ENCODE measurements at regions not wholly inside any gene's neighbourhood (a gene's known extent, or its start where the extent isn't known, plus 50 kb on each side); places are given as distances from the start of the nearest gene placed in this dataset.
A peak's percentile ranks its signal among the peaks of the same experiment; 100 is the strongest.
"Not testable (repeated sequence)": the region's sequence is repeated elsewhere in the genome, so short reads cannot be mapped to it uniquely, and the experiment has no call there.

DNA sequence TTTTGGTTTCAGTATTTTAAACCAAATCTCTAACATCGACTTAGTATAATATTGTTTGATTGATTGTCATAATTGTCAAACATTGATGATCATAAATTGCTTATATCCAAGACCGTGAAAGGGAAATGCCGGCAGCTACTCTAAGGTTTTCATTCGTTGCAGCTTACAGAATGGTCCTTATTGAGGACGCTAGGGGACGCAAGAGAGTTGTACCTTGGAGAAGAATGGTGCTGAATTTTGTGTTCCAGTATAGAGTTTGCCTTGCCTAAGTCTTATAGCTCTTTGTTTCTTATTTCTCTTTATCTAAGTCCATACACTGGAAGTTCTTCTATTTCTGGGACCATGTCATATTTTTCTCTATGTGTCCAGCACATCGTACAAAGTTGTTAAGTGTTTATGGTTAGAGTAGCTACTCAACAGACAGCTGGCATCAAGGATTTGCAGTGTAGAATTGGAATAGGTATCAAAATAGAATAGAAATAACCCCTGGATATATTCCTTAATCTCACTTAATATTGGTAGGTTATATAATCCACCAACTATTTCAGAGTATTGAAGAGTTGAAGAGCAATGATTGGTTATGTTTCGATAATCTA lies 67.4 kb upstream of the GPR39 start:
- TF ChIP-seq, protein P1, sequence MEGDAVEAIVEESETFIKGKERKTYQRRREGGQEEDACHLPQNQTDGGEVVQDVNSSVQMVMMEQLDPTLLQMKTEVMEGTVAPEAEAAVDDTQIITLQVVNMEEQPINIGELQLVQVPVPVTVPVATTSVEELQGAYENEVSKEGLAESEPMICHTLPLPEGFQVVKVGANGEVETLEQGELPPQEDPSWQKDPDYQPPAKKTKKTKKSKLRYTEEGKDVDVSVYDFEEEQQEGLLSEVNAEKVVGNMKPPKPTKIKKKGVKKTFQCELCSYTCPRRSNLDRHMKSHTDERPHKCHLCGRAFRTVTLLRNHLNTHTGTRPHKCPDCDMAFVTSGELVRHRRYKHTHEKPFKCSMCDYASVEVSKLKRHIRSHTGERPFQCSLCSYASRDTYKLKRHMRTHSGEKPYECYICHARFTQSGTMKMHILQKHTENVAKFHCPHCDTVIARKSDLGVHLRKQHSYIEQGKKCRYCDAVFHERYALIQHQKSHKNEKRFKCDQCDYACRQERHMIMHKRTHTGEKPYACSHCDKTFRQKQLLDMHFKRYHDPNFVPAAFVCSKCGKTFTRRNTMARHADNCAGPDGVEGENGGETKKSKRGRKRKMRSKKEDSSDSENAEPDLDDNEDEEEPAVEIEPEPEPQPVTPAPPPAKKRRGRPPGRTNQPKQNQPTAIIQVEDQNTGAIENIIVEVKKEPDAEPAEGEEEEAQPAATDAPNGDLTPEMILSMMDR (IDR thresholded peaks at IDR 0.05) = peak; percentile 37 to 62 (median 54)
- TF ChIP-seq POLR2A (IDR thresholded peaks at IDR 0.05) = not testable (repeated sequence)

Data from heart left ventricle (tissue), 13 donors.